A673 (cell line): ENCODE measurements at regions not wholly inside any gene's neighbourhood (a gene's known extent, or its start where the extent isn't known, plus 50 kb on each side); places are given as distances from the start of the nearest gene placed in this dataset.
"Not testable (repeated sequence)": the region's sequence is repeated elsewhere in the genome, so short reads cannot be mapped to it uniquely, and the experiment has no call there.

Experiments
- EZH2 ChIP-seq: fragments of 200-600 bp; sonication (generic); IDR thresholded peaks from 2 replicates; pipeline ENCODE4 v1.6.1; 2017; ENCODE audit warnings: borderline replicate concordance, low read depth, mild to moderate bottlenecking, mixed read lengths, antibody characterized with exemption, low read length; ENCODE audit not compliant: poor library complexity, severe bottlenecking
- TF ChIP-seq, protein P1 (sequence below): fragments of 300-800, 200-600 bp; sonication (generic); conservative IDR thresholded peaks from 2 replicates; pipeline ENCODE4 v1.5.1; 2017; ENCODE audit warnings: low read depth, mild to moderate bottlenecking, antibody characterized with exemption, low read length, moderate library complexity, mixed read lengths

DNA sequence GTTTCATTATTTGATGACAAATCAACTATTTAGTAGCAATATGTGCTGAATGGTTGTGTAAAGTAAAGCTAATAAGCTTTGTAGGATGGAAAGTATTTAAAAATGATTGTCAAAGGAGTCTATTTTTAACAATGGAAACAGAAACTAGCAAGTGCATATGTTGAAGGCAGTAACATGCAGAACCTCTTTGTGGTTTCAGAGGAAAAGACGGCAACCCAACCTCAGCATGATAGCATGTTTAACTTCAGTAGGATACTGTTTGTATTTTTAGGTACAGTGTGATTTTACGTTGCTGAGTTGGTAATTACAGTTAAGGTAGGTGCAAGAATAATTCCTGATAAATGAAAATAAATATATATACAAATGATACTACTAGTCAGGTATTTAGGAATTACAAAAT, 545.4 kb downstream of the CDY1 start:
- TF ChIP-seq, protein P1, sequence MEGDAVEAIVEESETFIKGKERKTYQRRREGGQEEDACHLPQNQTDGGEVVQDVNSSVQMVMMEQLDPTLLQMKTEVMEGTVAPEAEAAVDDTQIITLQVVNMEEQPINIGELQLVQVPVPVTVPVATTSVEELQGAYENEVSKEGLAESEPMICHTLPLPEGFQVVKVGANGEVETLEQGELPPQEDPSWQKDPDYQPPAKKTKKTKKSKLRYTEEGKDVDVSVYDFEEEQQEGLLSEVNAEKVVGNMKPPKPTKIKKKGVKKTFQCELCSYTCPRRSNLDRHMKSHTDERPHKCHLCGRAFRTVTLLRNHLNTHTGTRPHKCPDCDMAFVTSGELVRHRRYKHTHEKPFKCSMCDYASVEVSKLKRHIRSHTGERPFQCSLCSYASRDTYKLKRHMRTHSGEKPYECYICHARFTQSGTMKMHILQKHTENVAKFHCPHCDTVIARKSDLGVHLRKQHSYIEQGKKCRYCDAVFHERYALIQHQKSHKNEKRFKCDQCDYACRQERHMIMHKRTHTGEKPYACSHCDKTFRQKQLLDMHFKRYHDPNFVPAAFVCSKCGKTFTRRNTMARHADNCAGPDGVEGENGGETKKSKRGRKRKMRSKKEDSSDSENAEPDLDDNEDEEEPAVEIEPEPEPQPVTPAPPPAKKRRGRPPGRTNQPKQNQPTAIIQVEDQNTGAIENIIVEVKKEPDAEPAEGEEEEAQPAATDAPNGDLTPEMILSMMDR: not testable (repeated sequence)
- TF ChIP-seq EZH2: not testable (repeated sequence)
